WTC11 (cell line): ENCODE measurements at regions not wholly inside any gene's neighbourhood (a gene's known extent, or its start where the extent isn't known, plus 50 kb on each side); places are given as distances from the start of the nearest gene placed in this dataset.
"Not testable (repeated sequence)": the region's sequence is repeated elsewhere in the genome, so short reads cannot be mapped to it uniquely, and the experiment has no call there.

ENCODE experiments used
- ATAC-seq: fragments of 200-7000 bp; cut with Tn5 transposase; 2 replicates; pipeline ENCODE4 v1.10.0; 2021; ENCODE audit warnings: mild to moderate bottlenecking, moderate library complexity
- CTCF ChIA-PET: fragments of 300-600 bp; sonication (Branson Sonifier 250); formaldehyde crosslinking; loops from one replicate; lab custom pipeline; 2021; ENCODE audit warnings: antibody characterized with exemption; lab: Charles Lee
- POLR2A ChIA-PET: fragments of 350-600 bp; sonication (Branson Sonifier 250); formaldehyde crosslinking; loops from one replicate; lab custom pipeline; 2021; ENCODE audit warnings: antibody characterized with exemption; lab: Charles Lee
- DNase-seq: peaks from one replicate; pipeline ENCODE4 v3.0.0; 2021; ENCODE audit warnings: low spot score
- H3K27ac Mint-ChIP-seq: 2 replicates; pipeline ENCODE4 v1.8.0; 2021; ENCODE audit warnings: mixed read lengths
- H3K27me3 Mint-ChIP-seq: 2 replicates; pipeline ENCODE4 v1.8.0; 2021; ENCODE audit warnings: low read depth, mild to moderate bottlenecking, moderate library complexity, mixed read lengths
- H3K36me3 Mint-ChIP-seq: 2 replicates; pipeline ENCODE4 v1.8.0; 2021; ENCODE audit warnings: mixed read lengths
- H3K4me1 Mint-ChIP-seq: 2 replicates; pipeline ENCODE4 v1.8.0; 2022; ENCODE audit warnings: mixed read lengths
- H3K4me3 Mint-ChIP-seq: 2 replicates; pipeline ENCODE4 v1.8.0; 2021; ENCODE audit warnings: mild to moderate bottlenecking, moderate library complexity, mixed read lengths
- H3K9me3 Mint-ChIP-seq: 2 replicates; pipeline ENCODE4 v1.8.0; 2021; ENCODE audit warnings: mixed read lengths
- GABPB1 ChIP-seq: sonication (generic); formaldehyde crosslinking; IDR thresholded peaks from 2 replicates; pipeline ENCODE4 v1.8.1; 2023; ENCODE audit warnings: mild to moderate bottlenecking, missing genetic modification reagents
- MYBL2 ChIP-seq: sonication (generic); formaldehyde crosslinking; IDR thresholded peaks from 2 replicates; pipeline ENCODE4 v1.8.1; 2023; ENCODE audit warnings: mild to moderate bottlenecking, moderate library complexity, missing genetic modification reagents
- NFE2L1 ChIP-seq: sonication (generic); formaldehyde crosslinking; IDR thresholded peaks from 2 replicates; pipeline ENCODE4 v1.8.1; 2023; ENCODE audit warnings: missing genetic modification reagents
- RELA ChIP-seq: sonication (generic); formaldehyde crosslinking; IDR thresholded peaks from 2 replicates; pipeline ENCODE4 v1.8.1; 2022; ENCODE audit warnings: missing genetic modification reagents, mild to moderate bottlenecking, borderline replicate concordance
- RORB ChIP-seq: fragments of 250-450 bp; sonication (Bioruptor Pico); IDR thresholded peaks from 2 replicates; pipeline ENCODE4 v1.9.0; 2021; ENCODE audit warnings: mild to moderate bottlenecking
- SMAD3 ChIP-seq: sonication (generic); formaldehyde crosslinking; IDR thresholded peaks from 2 replicates; pipeline ENCODE4 v1.8.0; 2022; ENCODE audit warnings: missing genetic modification reagents, mild to moderate bottlenecking, borderline replicate concordance
- TP53 ChIP-seq: sonication (generic); formaldehyde crosslinking; IDR thresholded peaks from 2 replicates; pipeline ENCODE4 v1.8.1; 2023; ENCODE audit warnings: mild to moderate bottlenecking, missing genetic modification reagents
- ZNF121 ChIP-seq: sonication (generic); formaldehyde crosslinking; IDR thresholded peaks from 2 replicates; pipeline ENCODE4 v1.8.0; 2023; ENCODE audit warnings: missing genetic modification reagents
- ZNF263 ChIP-seq: sonication (generic); formaldehyde crosslinking; IDR thresholded peaks from 2 replicates; pipeline ENCODE4 v1.8.1; 2022; ENCODE audit warnings: low read depth, mild to moderate bottlenecking, moderate library complexity, missing genetic modification reagents
- ZNF671 ChIP-seq: fragments of 250-450 bp; sonication (Bioruptor Pico); IDR thresholded peaks from 2 replicates; pipeline ENCODE4 v1.8.0; 2021; ENCODE audit warnings: mild to moderate bottlenecking
- TF ChIP-seq, protein P1 (sequence below): sonication (generic); formaldehyde crosslinking; IDR thresholded peaks from 2 replicates; pipeline ENCODE4 v1.8.0; 2022; ENCODE audit warnings: mild to moderate bottlenecking, missing genetic modification reagents
- TF ChIP-seq, protein P2 (sequence below): fragments of 250-450 bp; sonication (Bioruptor Pico); IDR thresholded peaks from 2 replicates; pipeline ENCODE4 v1.9.0; 2021; ENCODE audit warnings: mild to moderate bottlenecking
- TF ChIP-seq, protein P3 (sequence below): fragments of 250-450 bp; sonication (Bioruptor Pico); IDR thresholded peaks from 2 replicates; pipeline ENCODE4 v1.9.0; 2021; ENCODE audit warnings: moderate library complexity, mild to moderate bottlenecking, inconsistent platforms, borderline replicate concordance
- TF ChIP-seq, protein P4 (sequence below): sonication (generic); formaldehyde crosslinking; IDR thresholded peaks from 2 replicates; pipeline ENCODE4 v1.8.0; 2023; ENCODE audit warnings: missing genetic modification reagents, mild to moderate bottlenecking, borderline replicate concordance

DNA sequence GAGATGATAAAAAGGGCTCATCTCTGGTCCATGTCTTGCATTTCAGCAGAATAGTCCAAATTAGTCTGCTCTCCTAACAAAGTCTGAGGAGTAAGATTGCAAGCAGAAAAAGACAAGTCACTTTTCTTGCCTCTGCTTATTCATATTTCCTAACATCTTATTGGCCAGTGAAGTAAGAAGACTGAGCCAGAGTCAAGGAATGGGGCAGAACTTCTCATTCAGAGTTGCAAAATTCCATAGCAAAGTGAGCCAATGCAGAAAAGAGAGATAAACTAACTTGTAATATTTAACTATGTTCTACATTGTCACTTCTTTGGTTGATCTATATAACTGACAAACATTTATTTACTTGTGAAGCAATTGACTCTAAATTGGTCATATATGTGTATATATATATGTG, 2304.0 kb downstream of the ARAP2 start (continued):
- TF ChIP-seq RORB (CRISPR knock-in tag) (no peak), ZNF121 (CRISPR knock-in tag) (no peak), ZNF671 (CRISPR knock-in tag) (no peak), TP53 (CRISPR knock-in tag) (no peak), GABPB1 (no peak)
- TF ChIP-seq, protein P1, sequence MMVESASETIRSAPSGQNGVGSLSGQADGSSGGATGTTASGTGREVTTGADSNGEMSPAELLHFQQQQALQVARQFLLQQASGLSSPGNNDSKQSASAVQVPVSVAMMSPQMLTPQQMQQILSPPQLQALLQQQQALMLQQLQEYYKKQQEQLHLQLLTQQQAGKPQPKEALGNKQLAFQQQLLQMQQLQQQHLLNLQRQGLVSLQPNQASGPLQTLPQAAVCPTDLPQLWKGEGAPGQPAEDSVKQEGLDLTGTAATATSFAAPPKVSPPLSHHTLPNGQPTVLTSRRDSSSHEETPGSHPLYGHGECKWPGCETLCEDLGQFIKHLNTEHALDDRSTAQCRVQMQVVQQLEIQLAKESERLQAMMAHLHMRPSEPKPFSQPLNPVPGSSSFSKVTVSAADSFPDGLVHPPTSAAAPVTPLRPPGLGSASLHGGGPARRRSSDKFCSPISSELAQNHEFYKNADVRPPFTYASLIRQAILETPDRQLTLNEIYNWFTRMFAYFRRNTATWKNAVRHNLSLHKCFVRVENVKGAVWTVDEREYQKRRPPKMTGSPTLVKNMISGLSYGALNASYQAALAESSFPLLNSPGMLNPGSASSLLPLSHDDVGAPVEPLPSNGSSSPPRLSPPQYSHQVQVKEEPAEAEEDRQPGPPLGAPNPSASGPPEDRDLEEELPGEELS (CRISPR knock-in tag): no peak

DNA sequence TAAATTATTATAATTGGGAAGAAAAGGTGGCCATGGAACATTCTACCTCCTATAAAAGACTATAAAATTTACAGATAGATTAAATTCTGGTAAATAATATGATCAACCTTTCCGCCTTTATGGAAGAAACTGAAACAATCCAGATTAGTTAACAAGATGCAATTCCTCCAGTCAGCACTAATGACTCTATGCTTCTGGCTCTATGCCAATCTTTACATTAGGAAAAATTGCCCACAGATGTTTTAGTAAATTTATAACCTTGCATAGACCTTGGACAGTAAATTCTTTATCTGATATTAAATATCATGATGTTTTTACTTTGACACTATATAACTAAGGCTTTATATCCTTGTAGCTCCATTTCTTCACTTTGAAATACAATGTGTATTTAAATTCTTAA, 2302.5 kb downstream of the ARAP2 start:
- TF ChIP-seq, protein P2, sequence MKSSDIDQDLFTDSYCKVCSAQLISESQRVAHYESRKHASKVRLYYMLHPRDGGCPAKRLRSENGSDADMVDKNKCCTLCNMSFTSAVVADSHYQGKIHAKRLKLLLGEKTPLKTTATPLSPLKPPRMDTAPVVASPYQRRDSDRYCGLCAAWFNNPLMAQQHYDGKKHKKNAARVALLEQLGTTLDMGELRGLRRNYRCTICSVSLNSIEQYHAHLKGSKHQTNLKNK (CRISPR knock-in tag): no peak
- TF ChIP-seq, protein P3, sequence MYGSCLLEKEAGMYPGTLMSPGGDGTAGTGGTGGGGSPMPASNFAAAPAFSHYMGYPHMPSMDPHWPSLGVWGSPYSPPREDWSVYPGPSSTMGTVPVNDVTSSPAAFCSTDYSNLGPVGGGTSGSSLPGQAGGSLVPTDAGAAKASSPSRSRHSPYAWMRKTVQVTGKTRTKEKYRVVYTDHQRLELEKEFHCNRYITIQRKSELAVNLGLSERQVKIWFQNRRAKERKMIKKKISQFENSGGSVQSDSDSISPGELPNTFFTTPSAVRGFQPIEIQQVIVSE (CRISPR knock-in tag): no peak
- POLR2A ChIA-PET: no interaction called here
- Mint-ChIP-seq H3K9me3 (no peaks in the 10 kb centered on the region), H3K27me3 (no peaks in the 10 kb centered on the region), H3K36me3 (no peaks in the 10 kb centered on the region), H3K27ac (no peak overlapping the region), H3K4me1 (no peaks in the 10 kb centered on the region), H3K4me3 (no peak overlapping the region)
- DNase-seq: no peak
- no peak for ATAC-seq
- CTCF ChIA-PET: no interaction called here

DNA sequence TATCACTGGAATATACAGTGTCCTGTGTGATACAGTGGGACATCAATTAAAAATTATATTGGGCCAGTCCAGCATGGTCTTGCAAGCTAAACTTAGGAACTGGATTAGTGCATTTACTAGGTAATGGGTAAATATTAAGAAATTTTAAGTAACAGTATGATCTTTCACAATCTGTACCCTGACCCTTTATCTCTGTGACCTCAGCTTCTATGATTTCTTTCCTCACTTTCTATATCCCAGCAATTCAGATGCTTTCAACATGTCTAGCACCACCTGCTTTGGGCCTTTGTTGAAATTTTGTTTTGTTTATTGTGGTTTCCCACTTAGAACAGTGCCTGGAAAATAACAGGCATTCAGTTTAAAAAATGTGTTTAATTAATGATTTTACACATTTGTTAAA, 2295.4 kb downstream of the ARAP2 start:
- ATAC-seq (no peak), DNase-seq (no peak)
- no peak overlapping the region for H3K4me3 Mint-ChIP-seq
- H3K4me1 Mint-ChIP-seq: no peaks in the 10 kb centered on the region
- H3K36me3 Mint-ChIP-seq: no peaks in the 10 kb centered on the region
- CTCF ChIA-PET: no interaction called here
- H3K27me3 Mint-ChIP-seq: no peaks in the 10 kb centered on the region
- POLR2A ChIA-PET: no interaction called here
- no peak overlapping the region for H3K27ac Mint-ChIP-seq
- TF ChIP-seq, protein P4, sequence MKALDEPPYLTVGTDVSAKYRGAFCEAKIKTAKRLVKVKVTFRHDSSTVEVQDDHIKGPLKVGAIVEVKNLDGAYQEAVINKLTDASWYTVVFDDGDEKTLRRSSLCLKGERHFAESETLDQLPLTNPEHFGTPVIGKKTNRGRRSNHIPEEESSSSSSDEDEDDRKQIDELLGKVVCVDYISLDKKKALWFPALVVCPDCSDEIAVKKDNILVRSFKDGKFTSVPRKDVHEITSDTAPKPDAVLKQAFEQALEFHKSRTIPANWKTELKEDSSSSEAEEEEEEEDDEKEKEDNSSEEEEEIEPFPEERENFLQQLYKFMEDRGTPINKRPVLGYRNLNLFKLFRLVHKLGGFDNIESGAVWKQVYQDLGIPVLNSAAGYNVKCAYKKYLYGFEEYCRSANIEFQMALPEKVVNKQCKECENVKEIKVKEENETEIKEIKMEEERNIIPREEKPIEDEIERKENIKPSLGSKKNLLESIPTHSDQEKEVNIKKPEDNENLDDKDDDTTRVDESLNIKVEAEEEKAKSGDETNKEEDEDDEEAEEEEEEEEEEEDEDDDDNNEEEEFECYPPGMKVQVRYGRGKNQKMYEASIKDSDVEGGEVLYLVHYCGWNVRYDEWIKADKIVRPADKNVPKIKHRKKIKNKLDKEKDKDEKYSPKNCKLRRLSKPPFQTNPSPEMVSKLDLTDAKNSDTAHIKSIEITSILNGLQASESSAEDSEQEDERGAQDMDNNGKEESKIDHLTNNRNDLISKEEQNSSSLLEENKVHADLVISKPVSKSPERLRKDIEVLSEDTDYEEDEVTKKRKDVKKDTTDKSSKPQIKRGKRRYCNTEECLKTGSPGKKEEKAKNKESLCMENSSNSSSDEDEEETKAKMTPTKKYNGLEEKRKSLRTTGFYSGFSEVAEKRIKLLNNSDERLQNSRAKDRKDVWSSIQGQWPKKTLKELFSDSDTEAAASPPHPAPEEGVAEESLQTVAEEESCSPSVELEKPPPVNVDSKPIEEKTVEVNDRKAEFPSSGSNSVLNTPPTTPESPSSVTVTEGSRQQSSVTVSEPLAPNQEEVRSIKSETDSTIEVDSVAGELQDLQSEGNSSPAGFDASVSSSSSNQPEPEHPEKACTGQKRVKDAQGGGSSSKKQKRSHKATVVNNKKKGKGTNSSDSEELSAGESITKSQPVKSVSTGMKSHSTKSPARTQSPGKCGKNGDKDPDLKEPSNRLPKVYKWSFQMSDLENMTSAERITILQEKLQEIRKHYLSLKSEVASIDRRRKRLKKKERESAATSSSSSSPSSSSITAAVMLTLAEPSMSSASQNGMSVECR (CRISPR knock-in tag): no peak
- TF ChIP-seq MYBL2 (CRISPR knock-in tag) (no peak), ZNF263 (no peak), RELA (CRISPR knock-in tag) (no peak), NFE2L1 (CRISPR knock-in tag) (no peak), SMAD3 (no peak)
- H3K9me3 Mint-ChIP-seq: no peaks in the 10 kb centered on the region

DNA sequence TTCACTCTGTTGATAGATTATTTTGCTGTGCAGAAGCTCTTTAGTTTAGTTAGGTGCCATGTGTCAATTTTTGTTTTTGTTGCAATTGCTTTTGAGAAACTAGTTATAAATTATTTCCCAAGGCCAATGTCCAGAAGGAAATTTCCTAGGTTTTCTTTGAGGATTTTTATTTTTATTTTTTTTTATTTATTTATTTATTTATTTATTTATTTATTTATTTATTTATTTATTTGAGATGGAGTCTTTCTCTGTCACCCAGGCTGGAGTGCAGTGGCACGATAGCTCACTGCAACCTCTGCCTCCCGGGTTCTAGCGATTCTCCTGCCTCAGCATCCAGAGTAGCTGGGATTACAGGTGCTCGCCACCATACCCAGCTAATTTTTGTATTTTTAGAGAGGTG, 2290.5 kb downstream of the ARAP2 start:
- H3K4me3 Mint-ChIP-seq, CTCF ChIA-PET, H3K27ac Mint-ChIP-seq, DNase-seq, POLR2A ChIA-PET, H3K4me1 Mint-ChIP-seq, H3K36me3 Mint-ChIP-seq, H3K27me3 Mint-ChIP-seq, ATAC-seq: not testable (repeated sequence)
- peaks cover 19% of the 10 kb centered on the region for H3K9me3 Mint-ChIP-seq
